ENCODE measurements at regions not wholly inside any gene's neighbourhood (a gene's known extent, or its start where the extent isn't known, plus 50 kb on each side); places are given as distances from the start of the nearest gene placed in this dataset.

DNA sequence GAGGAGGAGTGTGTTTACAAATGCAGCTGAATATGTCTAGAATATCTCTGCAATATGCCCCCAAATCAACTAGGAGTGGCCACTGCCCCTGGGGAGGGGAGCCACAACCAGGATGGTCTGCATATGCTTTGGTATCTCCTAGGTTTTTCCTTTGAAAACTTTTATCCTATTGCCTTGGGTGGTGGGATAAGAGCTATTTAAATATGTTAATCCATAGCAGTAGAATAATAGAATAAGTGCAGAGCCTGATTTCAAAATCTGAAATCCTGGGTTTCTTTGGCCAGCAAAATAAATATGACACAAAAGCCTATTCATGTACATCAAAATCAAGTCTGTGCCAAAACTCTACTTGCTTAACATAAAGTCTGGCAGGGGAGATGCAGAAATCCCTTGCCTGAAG lies 79.6 kb upstream of the FGFR2 start:
- Histone ChIP-seq H2BK12ac (ENCODE audit: insufficient read length, low read depth, low read length) (no peak overlapping the region), H2BK15ac (ENCODE audit: low read depth, low read length) (no peak overlapping the region), H4K8ac (replicated peaks; ENCODE audit: insufficient read length, low read depth, low read length) (no peak overlapping the region), H2AK5ac (ENCODE audit: insufficient read length, low read length) (no peak overlapping the region), H3K9ac (ENCODE audit: extremely low read depth, insufficient read length, low read length) (no peak overlapping the region), H3T11ph (ENCODE audit: low read length) (no peak overlapping the region), H2BK5ac (ENCODE audit: insufficient read length, low read length) (no peak overlapping the region), H2AFZ (ENCODE audit: low read length) (no peak overlapping the region), H3K14ac (ENCODE audit: insufficient read depth, low read length) (no peak overlapping the region), H3K4ac (ENCODE audit: low read depth, low read length) (no peak overlapping the region), H4K91ac (ENCODE audit: insufficient read length, low read depth, low read length) (no peak overlapping the region), H2BK20ac (ENCODE audit: low read depth, low read length, poor library complexity, severe bottlenecking) (no peak overlapping the region), H4K5ac (ENCODE audit: insufficient read length, low read depth, low read length) (no peak overlapping the region), H2BK120ac (ENCODE audit: low read depth, low read length, poor library complexity, severe bottlenecking) (no peak overlapping the region), H3K27ac (ENCODE audit: insufficient read length, low read depth, low read length) (no peak overlapping the region), H3K79me2 (ENCODE audit: insufficient read depth, low read length) (no peaks in the 10 kb centered on the region), H3K9me3 (ENCODE audit: control insufficient read depth, low read depth, low read length) (peaks cover 10% of the 10 kb centered on the region), H4K20me1 (ENCODE audit: control insufficient read depth, insufficient read depth, insufficient read length) (no peaks in the 10 kb centered on the region), H3K23me2 (ENCODE audit: insufficient read length, low read depth, low read length, poor library complexity, severe bottlenecking) (no peaks in the 10 kb centered on the region), H3K27me3 (ENCODE audit: insufficient read depth, low read length) (no peaks in the 10 kb centered on the region), H3K4me1 (ENCODE audit: insufficient read depth, low read length) (no peaks in the 10 kb centered on the region), H3K4me2 (ENCODE audit: insufficient read depth, insufficient read length, low read length) (no peak overlapping the region), H3K56ac (ENCODE audit: insufficient read length, low read depth, low read length) (no peak overlapping the region), H3K18ac (ENCODE audit: insufficient read length, low read depth, low read length) (no peak overlapping the region), H3K23ac (ENCODE audit: insufficient read length, low read depth, low read length) (no peak overlapping the region), H3K79me1 (ENCODE audit: insufficient read depth, low read depth, low read length, poor library complexity, severe bottlenecking) (no peaks in the 10 kb centered on the region)
- DNase-seq: no peak
- Mint-ChIP-seq H3K27me3 (ENCODE audit: low read depth) (peaks cover 3% of the 10 kb centered on the region), H3K36me3 (ENCODE audit: insufficient read depth in 1 of 3, low read depth in 3 of 3) (peaks cover 9 to 37% (median 10%) of the 10 kb centered on the region in 3 experiments), H3K27ac (no peak overlapping the region), H3K4me3 (no peak overlapping the region), H3K4me1 (peaks cover 14 to 23% of the 10 kb centered on the region in 2 experiments), H3K9me3 (peaks cover 26 to 32% of the 10 kb centered on the region in 2 experiments)
- TF ChIP-seq, protein P1, sequence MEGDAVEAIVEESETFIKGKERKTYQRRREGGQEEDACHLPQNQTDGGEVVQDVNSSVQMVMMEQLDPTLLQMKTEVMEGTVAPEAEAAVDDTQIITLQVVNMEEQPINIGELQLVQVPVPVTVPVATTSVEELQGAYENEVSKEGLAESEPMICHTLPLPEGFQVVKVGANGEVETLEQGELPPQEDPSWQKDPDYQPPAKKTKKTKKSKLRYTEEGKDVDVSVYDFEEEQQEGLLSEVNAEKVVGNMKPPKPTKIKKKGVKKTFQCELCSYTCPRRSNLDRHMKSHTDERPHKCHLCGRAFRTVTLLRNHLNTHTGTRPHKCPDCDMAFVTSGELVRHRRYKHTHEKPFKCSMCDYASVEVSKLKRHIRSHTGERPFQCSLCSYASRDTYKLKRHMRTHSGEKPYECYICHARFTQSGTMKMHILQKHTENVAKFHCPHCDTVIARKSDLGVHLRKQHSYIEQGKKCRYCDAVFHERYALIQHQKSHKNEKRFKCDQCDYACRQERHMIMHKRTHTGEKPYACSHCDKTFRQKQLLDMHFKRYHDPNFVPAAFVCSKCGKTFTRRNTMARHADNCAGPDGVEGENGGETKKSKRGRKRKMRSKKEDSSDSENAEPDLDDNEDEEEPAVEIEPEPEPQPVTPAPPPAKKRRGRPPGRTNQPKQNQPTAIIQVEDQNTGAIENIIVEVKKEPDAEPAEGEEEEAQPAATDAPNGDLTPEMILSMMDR (conservative IDR thresholded peaks at IDR 0.05): no peak
